ENCODE measurements at regions not wholly inside any gene's neighbourhood (a gene's known extent, or its start where the extent isn't known, plus 50 kb on each side); places are given as distances from the start of the nearest gene placed in this dataset.

GRCh38 chr5:29370248-29370647, 1823.2 kb upstream of the CDH6 start:
- H3K27ac ChIP-seq: no peak overlapping the region
- no peak for TF ChIP-seq CTCF (IDR thresholded peaks at IDR 0.05)
- TF ChIP-seq ZFX (IDR thresholded peaks at IDR 0.05; ENCODE audit: borderline replicate concordance): no peak

GRCh38 chr5:29367176-29367833, 1826.2 kb upstream of the CDH6 start:
- peak overlapping the region; percentile 71 for H3K27ac ChIP-seq
- no peak for TF ChIP-seq ZFX (IDR thresholded peaks at IDR 0.05; ENCODE audit: borderline replicate concordance)
- peak; percentile 54 for TF ChIP-seq CTCF (IDR thresholded peaks at IDR 0.05)

- TF ChIP-seq ZFX (IDR thresholded peaks at IDR 0.05; ENCODE audit: borderline replicate concordance) (no peak), CTCF (IDR thresholded peaks at IDR 0.05) (no peak)
Observed at GRCh38 chr5:29351170-29351569, 1842.3 kb upstream of the CDH6 start.

GRCh38 chr5:29337030-29337429, 1856.5 kb upstream of the CDH6 start:
- H3K27ac ChIP-seq: no peak overlapping the region
- TF ChIP-seq CTCF (IDR thresholded peaks at IDR 0.05) (no peak), ZFX (IDR thresholded peaks at IDR 0.05; ENCODE audit: borderline replicate concordance) (no peak)

More at GRCh38 chr5:29351170-29351569, 1842.3 kb upstream of the CDH6 start:
- H3K27ac ChIP-seq: no peak overlapping the region

- H3K27ac ChIP-seq: no peak overlapping the region
- TF ChIP-seq ZFX (IDR thresholded peaks at IDR 0.05; ENCODE audit: borderline replicate concordance) (no peak), CTCF (IDR thresholded peaks at IDR 0.05) (no peak)
Observed at GRCh38 chr5:29321591-29321990, 1871.9 kb upstream of the CDH6 start.

GRCh38 chr5:29309359-29309758, 1884.1 kb upstream of the CDH6 start:
- no peak for TF ChIP-seq ZFX (IDR thresholded peaks at IDR 0.05; ENCODE audit: borderline replicate concordance)
- TF ChIP-seq CTCF (IDR thresholded peaks at IDR 0.05): no peak
- H3K27ac ChIP-seq: no peak overlapping the region

- H3K27ac ChIP-seq: peak overlapping the region; percentile 21; the same call in 1 of the 2 replicates
- no peak for TF ChIP-seq CTCF (IDR thresholded peaks at IDR 0.05)
- TF ChIP-seq ZFX (IDR thresholded peaks at IDR 0.05; ENCODE audit: borderline replicate concordance): no peak
Observed at GRCh38 chr5:29307478-29307877, 1886.0 kb upstream of the CDH6 start.
